Ovary (tissue), 3 donors: ENCODE measurements at regions not wholly inside any gene's neighbourhood (a gene's known extent, or its start where the extent isn't known, plus 50 kb on each side); places are given as distances from the start of the nearest gene placed in this dataset.

Source experiments
- CTCF ChIP-seq, 3 donors: fragments of 450-650 bp in 2 of 3; fragments of 200-600 bp in 1 of 3; IDR thresholded peaks; one replicate each; pipeline versions ENCODE4 v1.5.1 to v1.8.0; 2016 to 2022; ENCODE audit warnings: antibody characterized with exemption in 3 of 3, mild to moderate bottlenecking in 1 of 3
- EP300 ChIP-seq: sonication (generic); formaldehyde crosslinking; IDR thresholded peaks from one replicate; pipeline ENCODE4 v1.6.1; 2017; ENCODE audit warnings: antibody characterized with exemption
- POLR2A ChIP-seq: fragments of 450-650 bp; IDR thresholded peaks from one replicate; pipeline ENCODE4 v1.6.1; 2017; ENCODE audit warnings: antibody characterized with exemption, mild to moderate bottlenecking, moderate library complexity
- donor health status: DM: no; HTN: no; CAD: no.

- TF ChIP-seq CTCF (IDR thresholded peaks at IDR 0.05) (no peak), POLR2A (no peak), EP300 (no peak)
Observed at GRCh38 chr5:61263561-61264272, 68.3 kb upstream of the ZSWIM6 start.
